Cardiac fibroblast (primary cell): ENCODE measurements at regions not wholly inside any gene's neighbourhood (a gene's known extent, or its start where the extent isn't known, plus 50 kb on each side); places are given as distances from the start of the nearest gene placed in this dataset.

ENCODE experiments used
- DNase-seq, 2 donors: peaks; one replicate each; pipeline versions ENCODE4 v3.0.0 to v3.0.0-alpha.2; 2010; ENCODE audit warnings: low read depth in 2 of 2
- H3K4me3 ChIP-seq, 2 donors: replicated peaks in 1 of 2; 1 replicate in 1 of 2; 2 replicates in 1 of 2; pipeline ENCODE4 v1.5.1; 2011; ENCODE audit warnings: low read depth in 2 of 2, low read length in 2 of 2, mild to moderate bottlenecking in 2 of 2, moderate library complexity in 1 of 2
- CTCF ChIP-seq: IDR thresholded peaks from one replicate; pipeline ENCODE4 v1.5.1; 2011; ENCODE audit warnings: low read depth, mild to moderate bottlenecking, low read length, inconsistent platforms

GRCh38 chr2:16104315-16104948 is 164.1 kb downstream of the MYCN start:
- TF ChIP-seq CTCF: no peak
- DNase-seq: no peak
- no peak overlapping the region for H3K4me3 ChIP-seq

- no peak overlapping the region for H3K4me3 ChIP-seq
- no peak for DNase-seq
- TF ChIP-seq CTCF: no peak
Measured at GRCh38 chr2:16103614-16104314, 163.4 kb downstream of the MYCN start.

- H3K4me3 ChIP-seq: no peak overlapping the region
- no peak for DNase-seq
- no peak for TF ChIP-seq CTCF
Measured at GRCh38 chr2:16102976-16103380, 162.6 kb downstream of the MYCN start.

GRCh38 chr2:16102358-16102975 is 162.1 kb downstream of the MYCN start:
- no peak overlapping the region for H3K4me3 ChIP-seq
- DNase-seq: no peak
- no peak for TF ChIP-seq CTCF

- no peak overlapping the region for H3K4me3 ChIP-seq
- no peak for DNase-seq
- TF ChIP-seq CTCF: no peak
Measured at GRCh38 chr2:16101196-16101595, 160.8 kb downstream of the MYCN start.

GRCh38 chr2:16100006-16100405 is 159.7 kb downstream of the MYCN start:
- no peak for TF ChIP-seq CTCF
- no peak for DNase-seq
- no peak overlapping the region for H3K4me3 ChIP-seq
